HEK293T (cell line): ENCODE measurements at regions not wholly inside any gene's neighbourhood (a gene's known extent, or its start where the extent isn't known, plus 50 kb on each side); places are given as distances from the start of the nearest gene placed in this dataset.
A peak's percentile ranks its signal among the peaks of the same experiment; 100 is the strongest.

Experiments used
- CTCF ChIA-PET: fragments of 350-600 bp; formaldehyde crosslinking; extraction: SDS; loops from one replicate; lab custom pipeline; 2021; ENCODE audit warnings: antibody characterized with exemption, inconsistent platforms; lab: Yijun Ruan, JAX
- POLR2A ChIA-PET: fragments of 350-600 bp; formaldehyde crosslinking; extraction: SDS; loops from one replicate; lab custom pipeline; 2020; ENCODE audit warnings: antibody characterized with exemption, inconsistent platforms; lab: Yijun Ruan, JAX
- DNase-seq: peaks from one replicate; pipeline ENCODE4 v3.0.0; 2012; ENCODE audit warnings: mixed read lengths; ENCODE audit errors: extremely low spot score
- SP1 ChIP-seq: fragments of 450-650 bp; IDR thresholded peaks from 2 replicates; pipeline ENCODE4 v1.6.1; 2017
- TF ChIP-seq, protein P1 (sequence below): fragments of 450-650 bp; IDR thresholded peaks from 2 replicates; pipeline ENCODE4 v1.6.1; 2016

- POLR2A ChIA-PET = no interaction called here
- no peak for DNase-seq
- CTCF ChIA-PET = interaction anchor here (0.7 kb wide), 1 partner anchor 226 kb away, joined by 3 read pairs; no protein-coding TSS in a partner anchor
- TF ChIP-seq, protein P1, sequence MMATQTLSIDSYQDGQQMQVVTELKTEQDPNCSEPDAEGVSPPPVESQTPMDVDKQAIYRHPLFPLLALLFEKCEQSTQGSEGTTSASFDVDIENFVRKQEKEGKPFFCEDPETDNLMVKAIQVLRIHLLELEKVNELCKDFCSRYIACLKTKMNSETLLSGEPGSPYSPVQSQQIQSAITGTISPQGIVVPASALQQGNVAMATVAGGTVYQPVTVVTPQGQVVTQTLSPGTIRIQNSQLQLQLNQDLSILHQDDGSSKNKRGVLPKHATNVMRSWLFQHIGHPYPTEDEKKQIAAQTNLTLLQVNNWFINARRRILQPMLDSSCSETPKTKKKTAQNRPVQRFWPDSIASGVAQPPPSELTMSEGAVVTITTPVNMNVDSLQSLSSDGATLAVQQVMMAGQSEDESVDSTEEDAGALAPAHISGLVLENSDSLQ = peak; percentile 13; the same call in 1 of the 2 replicates
- TF ChIP-seq SP1 = no peak
Measured at GRCh38 chr4:166682200-166682599, 552.1 kb downstream of the SPOCK3 start.
